AG04450 (cell line): ENCODE measurements at regions not wholly inside any gene's neighbourhood (a gene's known extent, or its start where the extent isn't known, plus 50 kb on each side); places are given as distances from the start of the nearest gene placed in this dataset.
"Not testable (repeated sequence)": the region's sequence is repeated elsewhere in the genome, so short reads cannot be mapped to it uniquely, and the experiment has no call there.

ENCODE experiments used
- CTCF ChIA-PET: fragments of 300-600, 350-600 bp; formaldehyde crosslinking; extraction: SDS; loops from one replicate; lab custom pipeline; 2022; ENCODE audit warnings: antibody characterized with exemption, inconsistent platforms; lab: Charles Lee
- POLR2A ChIA-PET: fragments of 350-600 bp; formaldehyde crosslinking; extraction: SDS; loops from one replicate; lab custom pipeline; 2021; ENCODE audit warnings: antibody characterized with exemption, inconsistent platforms; lab: Yijun Ruan, JAX
- DNase-seq: peaks from one replicate; pipeline ENCODE4 v3.0.0-alpha.2; 2011; ENCODE audit warnings: low read depth, low spot score
- H3K27ac ChIP-seq: one replicate; pipeline ENCODE4 v1.5.1; 2012; ENCODE audit warnings: low read depth, low read length, control low read depth
- H3K27me3 ChIP-seq: one replicate; pipeline ENCODE4 v1.6.0; 2012; ENCODE audit warnings: low read length; ENCODE audit not compliant: control insufficient read depth, insufficient read depth
- H3K4me3 ChIP-seq: 2 replicates; pipeline ENCODE4 v1.5.1; 2011; ENCODE audit warnings: mild to moderate bottlenecking, low read depth, low read length, control low read depth
- H3K9me3 ChIP-seq: 2 replicates; pipeline ENCODE4 v1.5.1; 2012; ENCODE audit warnings: low read length; ENCODE audit not compliant: control insufficient read depth, insufficient read depth
- CTCF ChIP-seq: IDR thresholded peaks from 2 replicates; pipeline ENCODE4 v1.5.1; 2011; ENCODE audit warnings: low read depth, low read length, control low read depth, inconsistent platforms

- no peak for TF ChIP-seq CTCF
- H3K27me3 ChIP-seq, result no peaks in the 10 kb centered on the region
- ChIA-PET POLR2A (no interaction called here), CTCF (no interaction called here)
- H3K27ac ChIP-seq, result no peak overlapping the region
- H3K9me3 ChIP-seq, result no peaks in the 10 kb centered on the region
- no peak for DNase-seq
- no peak overlapping the region for H3K4me3 ChIP-seq
Observed at GRCh38 chr1:90223401-90223800, 228.5 kb downstream of the ZNF326 start.

- ChIA-PET POLR2A (no interaction called here), CTCF (no interaction called here)
- no peak overlapping the region for H3K27ac ChIP-seq
- no peaks in the 10 kb centered on the region for H3K9me3 ChIP-seq
- no peak for TF ChIP-seq CTCF
- no peak overlapping the region for H3K4me3 ChIP-seq
- no peak for DNase-seq
- H3K27me3 ChIP-seq, result no peaks in the 10 kb centered on the region
Observed at GRCh38 chr1:90220941-90221693, 226.2 kb downstream of the ZNF326 start.

GRCh38 chr1:90220496-90220895 lies 225.6 kb downstream of the ZNF326 start:
- ChIA-PET POLR2A (no interaction called here), CTCF (no interaction called here)
- H3K9me3 ChIP-seq, result no peaks in the 10 kb centered on the region
- TF ChIP-seq CTCF, result no peak
- DNase-seq, result no peak
- H3K27ac ChIP-seq, result no peak overlapping the region
- no peak overlapping the region for H3K4me3 ChIP-seq
- H3K27me3 ChIP-seq, result no peaks in the 10 kb centered on the region

GRCh38 chr1:90219166-90219871 lies 224.4 kb downstream of the ZNF326 start:
- POLR2A ChIA-PET, H3K27ac ChIP-seq, H3K27me3 ChIP-seq, CTCF ChIA-PET, DNase-seq, H3K9me3 ChIP-seq, H3K4me3 ChIP-seq: not testable (repeated sequence)

GRCh38 chr1:90210633-90211491 lies 216.0 kb downstream of the ZNF326 start:
- ChIA-PET CTCF (interaction anchor here (0.6 kb wide), 1 partner anchor 148 kb away, joined by 3 read pairs; no protein-coding TSS in a partner anchor), POLR2A (no interaction called here)
- no peak overlapping the region for H3K4me3 ChIP-seq
- H3K9me3 ChIP-seq, result no peaks in the 10 kb centered on the region
- TF ChIP-seq CTCF, result no peak
- no peaks in the 10 kb centered on the region for H3K27me3 ChIP-seq
- H3K27ac ChIP-seq, result no peak overlapping the region
- DNase-seq, result no peak
